NCI-H748 (cell line): ENCODE measurements at regions not wholly inside any gene's neighbourhood (a gene's known extent, or its start where the extent isn't known, plus 50 kb on each side); places are given as distances from the start of the nearest gene placed in this dataset.
"Not testable (repeated sequence)": the region's sequence is repeated elsewhere in the genome, so short reads cannot be mapped to it uniquely, and the experiment has no call there.

ENCODE experiments used
- DNase-seq: peaks from one replicate; lab custom pipeline; 2025; ENCODE audit not compliant: unreplicated experiment; lab: John Stamatoyannopoulos, UW

GRCh38 chr1:38153778-38154470 is 107.3 kb upstream of the POU3F1 start:
- no peak for DNase-seq

DNA sequence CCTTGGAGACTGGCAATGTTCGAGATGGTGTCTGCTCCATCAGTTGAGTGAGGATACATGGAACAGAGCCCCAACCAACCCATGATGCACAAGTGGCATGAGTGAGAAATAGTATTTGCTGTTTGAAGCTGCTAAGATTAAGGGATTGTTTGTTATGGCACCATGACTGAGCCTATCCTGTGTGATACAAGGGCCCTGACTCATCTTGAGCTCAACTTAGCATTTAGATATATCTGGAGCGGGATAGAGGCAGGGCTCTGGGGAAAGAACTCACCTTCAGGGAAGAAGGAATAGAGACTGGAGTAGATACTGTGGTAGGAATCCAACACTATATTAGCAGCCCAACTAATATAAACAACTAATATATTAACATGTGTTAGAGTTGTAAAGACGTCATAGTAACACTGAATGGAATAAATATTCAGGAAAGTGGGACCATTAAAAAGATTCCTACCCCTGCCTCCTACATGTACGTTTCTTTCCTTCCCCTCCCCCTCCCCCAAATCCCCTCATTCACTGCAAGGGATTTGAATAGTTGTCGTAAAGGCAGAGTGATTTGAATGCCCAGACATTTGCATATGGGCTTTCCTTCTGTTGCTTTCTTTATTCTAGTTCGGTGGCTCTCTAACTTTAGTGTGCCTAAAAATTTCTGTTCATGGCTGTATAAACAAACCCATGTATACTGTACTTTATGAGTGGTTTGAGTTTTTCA is 106.6 kb upstream of the POU3F1 start:
- no peak for DNase-seq

DNA sequence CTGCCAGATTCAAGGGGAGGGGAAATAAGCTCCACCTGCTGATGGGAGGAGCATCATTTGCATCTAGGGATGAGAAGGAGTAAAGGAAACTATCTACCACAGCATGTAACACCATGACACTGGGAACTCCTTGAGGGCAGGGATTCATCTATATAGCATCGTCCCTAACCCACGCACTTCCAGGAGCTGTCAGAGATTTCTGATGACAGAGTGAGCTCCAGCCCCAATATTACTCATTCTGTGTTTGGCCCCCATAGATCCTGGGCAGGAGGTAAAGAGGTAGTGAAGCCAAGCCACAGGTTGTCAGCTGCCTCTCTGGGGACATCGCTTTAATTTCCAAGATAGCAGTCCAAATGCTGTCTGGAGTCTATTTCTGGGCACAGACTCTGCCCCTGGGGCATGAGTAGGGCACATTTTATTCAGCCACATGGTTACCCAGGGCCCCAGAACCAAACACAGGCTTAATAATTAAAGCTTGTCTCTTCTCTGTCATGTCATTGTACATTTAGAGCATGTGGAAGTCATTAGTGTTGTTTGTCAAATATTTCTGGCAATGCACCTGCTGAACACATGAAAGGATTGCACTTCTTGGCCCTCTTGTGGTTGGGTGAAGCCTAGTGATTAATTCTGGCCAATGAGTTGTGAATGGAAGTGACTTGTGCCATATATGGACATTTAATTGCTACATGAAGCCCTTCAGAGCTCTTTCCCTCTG is 105.9 kb upstream of the POU3F1 start:
- DNase-seq, result peak; percentile 92

DNA sequence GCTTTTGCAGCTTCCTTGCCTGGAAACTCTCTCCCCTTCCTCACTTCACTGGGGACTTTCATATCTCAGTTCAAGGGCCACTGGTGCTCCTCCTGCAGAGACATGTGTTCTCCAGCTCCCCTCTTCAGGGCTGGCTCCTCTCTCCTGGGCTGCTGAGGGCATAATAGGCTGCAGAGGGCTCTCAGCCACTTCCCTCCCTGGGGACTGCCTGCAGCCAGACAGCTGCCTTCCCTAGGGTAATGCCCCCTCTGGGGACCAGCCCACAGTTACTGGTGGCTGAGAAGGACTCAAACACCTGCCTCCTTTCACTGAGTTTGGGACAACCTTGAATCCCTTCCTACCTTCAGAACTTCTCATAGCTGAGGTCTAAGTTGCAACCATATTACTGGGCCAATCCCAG is 104.8 kb upstream of the POU3F1 start:
- no peak for DNase-seq

- not testable (repeated sequence) for DNase-seq
Observed at GRCh38 chr1:38146079-38146478, 99.5 kb upstream of the POU3F1 start.

GRCh38 chr1:38142606-38143005 is 96.0 kb upstream of the POU3F1 start:
- DNase-seq, result no peak

DNA sequence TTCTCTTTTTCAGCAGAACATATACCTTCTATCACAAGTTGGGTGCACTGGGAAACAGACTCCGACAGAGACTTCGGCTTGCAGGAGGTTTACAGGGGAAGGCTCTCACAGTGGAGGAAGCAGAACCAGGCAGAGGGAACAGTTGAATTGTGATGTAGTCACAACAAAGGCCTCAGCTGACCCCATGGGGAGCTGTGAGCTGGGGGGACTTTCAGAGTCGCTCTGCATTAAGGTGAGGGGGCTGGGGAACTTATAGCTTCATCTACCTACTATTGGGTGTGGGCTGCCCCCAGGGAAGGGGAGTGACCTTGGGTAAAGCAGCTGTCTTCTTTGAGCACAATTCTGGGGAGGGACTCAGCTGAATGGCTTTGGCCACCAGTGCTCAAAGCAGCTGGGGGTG is 94.9 kb upstream of the POU3F1 start:
- no peak for DNase-seq

GRCh38 chr1:38139738-38140487 is 93.3 kb upstream of the POU3F1 start:
- DNase-seq, result no peak

GRCh38 chr1:38138498-38139233 is 92.1 kb upstream of the POU3F1 start:
- no peak for DNase-seq

DNA sequence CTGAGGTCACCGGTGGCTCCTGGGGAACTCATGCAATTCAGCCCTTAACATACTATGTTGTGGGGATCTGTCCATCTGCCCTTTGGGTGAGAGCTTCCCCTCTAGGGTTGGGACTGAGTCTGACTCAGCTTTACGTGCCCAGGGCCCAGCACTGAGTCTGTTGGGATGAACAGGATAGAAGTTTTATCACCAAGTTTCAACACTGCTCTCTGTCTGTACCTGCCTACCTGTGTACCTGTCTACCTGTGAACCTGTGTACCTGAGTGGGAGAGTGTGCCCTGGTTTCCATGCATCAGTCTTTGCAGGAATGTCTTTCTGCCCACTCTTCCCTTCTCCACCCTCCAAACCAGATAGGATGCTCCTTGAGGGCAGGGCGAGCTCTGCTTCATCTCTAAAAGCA is 90.6 kb upstream of the POU3F1 start:
- no peak for DNase-seq

DNA sequence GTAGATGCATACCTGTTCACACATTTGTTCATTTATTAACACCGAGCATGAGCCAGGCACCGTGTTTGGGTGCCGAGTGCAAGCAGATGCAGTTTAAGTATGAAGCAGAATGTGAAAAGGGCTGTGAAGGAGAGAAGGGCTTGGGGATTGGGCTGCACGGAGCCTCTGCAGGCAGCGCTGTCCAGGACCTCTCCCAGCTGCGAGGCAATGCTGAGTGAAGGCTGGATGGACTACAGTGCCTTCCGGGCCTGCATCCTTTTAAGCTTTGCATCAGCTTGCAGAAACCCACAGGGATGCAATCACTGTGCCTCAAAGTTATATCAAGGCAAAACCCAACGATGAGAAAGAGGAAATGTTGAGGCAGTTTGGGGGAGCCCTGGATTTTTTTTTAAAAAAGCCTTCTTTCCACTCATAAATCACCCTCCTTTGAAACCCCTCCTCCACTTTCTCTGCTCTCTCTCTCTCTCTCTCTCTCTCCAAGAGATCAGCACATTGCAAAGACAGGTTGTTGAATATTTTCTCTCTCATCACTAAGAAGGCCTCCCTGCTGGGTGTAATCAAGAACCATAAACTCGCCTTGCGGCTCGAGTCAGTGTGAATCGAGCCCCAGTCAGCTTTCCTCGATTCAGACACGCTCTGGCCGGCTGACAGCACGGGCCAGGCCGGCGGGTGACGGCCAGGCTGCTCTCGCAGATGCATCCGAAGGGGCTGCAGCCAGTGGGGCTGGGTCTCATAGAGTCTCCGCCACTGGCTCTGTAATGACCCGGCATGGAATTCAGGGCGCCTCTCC is 89.2 kb upstream of the POU3F1 start:
- no peak for DNase-seq

- DNase-seq, result peak; percentile 3
Observed at GRCh38 chr1:38134294-38134755, 87.7 kb upstream of the POU3F1 start.

- no peak for DNase-seq
Observed at GRCh38 chr1:38133756-38134155, 87.2 kb upstream of the POU3F1 start.

DNA sequence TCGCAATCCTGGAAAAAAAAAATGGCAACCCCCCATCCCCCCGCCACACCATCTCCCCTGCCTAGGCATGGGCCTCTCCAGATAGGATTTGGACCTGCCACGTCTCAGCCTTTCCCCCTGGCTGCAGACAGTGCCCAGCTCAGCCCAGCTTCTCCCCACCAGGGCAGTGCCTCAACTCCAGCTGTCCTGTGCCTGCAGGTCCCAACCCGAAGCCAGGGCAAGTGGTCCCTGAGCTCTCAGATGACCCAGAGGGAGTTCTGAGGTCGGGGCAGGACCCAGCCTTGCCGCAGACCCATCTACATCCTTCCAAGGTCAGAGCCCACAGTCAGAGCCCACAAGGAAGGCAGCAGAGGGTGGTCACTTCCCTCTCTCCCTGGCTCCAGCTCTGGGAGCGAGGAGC is 86.7 kb upstream of the POU3F1 start:
- no peak for DNase-seq

DNA sequence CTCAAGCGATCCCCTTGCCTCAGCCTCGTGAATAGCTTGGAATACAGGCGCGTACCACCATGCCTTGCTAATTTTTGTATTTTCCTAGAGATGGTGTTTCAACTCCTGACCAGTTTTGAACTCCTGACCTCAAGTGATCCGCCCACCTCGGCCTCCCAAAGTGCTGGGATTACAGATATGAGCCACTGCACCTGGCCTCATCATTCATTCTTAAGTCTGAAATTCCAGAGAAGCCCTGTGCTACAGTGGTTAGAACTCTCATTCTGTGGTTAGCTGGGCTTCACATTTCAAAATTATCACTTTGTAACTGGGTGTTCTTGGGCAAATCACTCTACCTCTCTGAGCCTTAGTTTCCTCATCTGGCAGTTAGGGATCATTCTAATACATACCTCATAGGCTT is 86.1 kb upstream of the POU3F1 start:
- no peak for DNase-seq

DNA sequence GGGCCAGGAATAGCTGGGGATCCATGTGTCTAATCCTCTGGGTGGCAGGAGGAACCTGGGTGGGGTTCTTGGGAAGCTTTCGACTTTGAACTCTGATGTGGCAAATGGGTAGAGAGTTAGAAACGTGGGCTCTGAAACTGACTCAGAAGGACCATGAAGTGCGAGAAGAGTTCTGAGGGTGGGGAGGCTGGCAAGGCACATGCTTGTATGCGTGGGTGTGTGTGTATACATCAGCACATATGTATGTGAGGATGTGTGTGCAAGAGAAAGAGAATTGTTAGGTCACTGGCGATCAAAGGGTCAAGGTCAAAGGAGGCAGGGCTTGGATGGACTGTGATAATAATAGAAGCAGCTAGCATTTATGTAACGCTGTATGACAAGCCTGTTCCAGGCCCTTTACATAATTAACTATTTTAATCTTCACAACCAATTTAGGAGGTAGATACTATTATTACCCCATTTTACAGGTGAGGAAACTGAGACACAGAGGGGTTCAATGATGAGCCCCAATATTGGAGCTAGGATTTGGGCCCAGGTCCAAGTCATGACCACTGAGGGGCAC is 84.5 kb upstream of the POU3F1 start:
- DNase-seq, result no peak

GRCh38 chr1:38129971-38130370 is 83.4 kb upstream of the POU3F1 start:
- DNase-seq, result no peak

DNA sequence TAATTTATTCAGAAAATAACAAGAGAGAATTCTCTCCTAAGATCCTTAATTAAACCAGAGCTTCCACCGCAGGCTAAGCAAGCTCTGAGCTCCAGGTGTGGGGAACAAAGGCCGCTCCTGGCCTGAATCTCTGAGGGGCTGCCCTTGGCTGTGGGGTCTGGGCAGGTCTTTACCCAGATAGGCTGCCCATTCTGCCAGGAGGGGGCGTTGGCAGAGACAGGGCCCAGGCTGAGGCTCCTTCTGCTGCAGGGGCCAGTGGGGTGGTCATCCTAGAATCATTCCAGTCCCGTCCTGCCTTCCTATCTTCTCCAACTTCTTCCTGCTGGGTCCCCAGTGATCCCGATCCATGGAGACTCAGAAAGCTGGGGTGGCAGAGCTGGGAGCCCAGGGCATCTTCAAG is 82.9 kb upstream of the POU3F1 start:
- DNase-seq, result no peak

GRCh38 chr1:38128926-38129453 is 82.4 kb upstream of the POU3F1 start:
- no peak for DNase-seq
